Endodermal cell (in vitro differentiated cells): ENCODE measurements at regions not wholly inside any gene's neighbourhood (a gene's known extent, or its start where the extent isn't known, plus 50 kb on each side); places are given as distances from the start of the nearest gene placed in this dataset.

Source experiments
- DNase-seq: peaks from one replicate; pipeline ENCODE4 v3.0.0-alpha.2; 2017
- H3K27ac ChIP-seq: 2 replicates; pipeline ENCODE4 v1.5.1; 2013; ENCODE audit warnings: mild to moderate bottlenecking, low read depth, low read length, moderate library complexity
- H3K27me3 ChIP-seq: 2 replicates; pipeline ENCODE4 v1.6.1; 2013; ENCODE audit warnings: mild to moderate bottlenecking, low read length, moderate library complexity; ENCODE audit not compliant: insufficient read depth, control insufficient read depth, poor library complexity, severe bottlenecking
- H3K36me3 ChIP-seq: 2 replicates; pipeline ENCODE4 v1.7.0; 2013; ENCODE audit warnings: mild to moderate bottlenecking, low read length, moderate library complexity; ENCODE audit not compliant: control insufficient read depth, insufficient read depth
- H3K4me1 ChIP-seq: one replicate; pipeline ENCODE4 v1.7.0; 2013; ENCODE audit warnings: low read length; ENCODE audit not compliant: control insufficient read depth, insufficient read depth
- H3K4me3 ChIP-seq: 2 replicates; pipeline ENCODE4 v1.5.1; 2013; ENCODE audit warnings: mild to moderate bottlenecking, low read length, moderate library complexity
- H3K9ac ChIP-seq: 2 replicates; pipeline ENCODE4 v1.6.1; 2013; ENCODE audit warnings: mild to moderate bottlenecking, low read length, moderate library complexity; ENCODE audit not compliant: poor library complexity, severe bottlenecking; ENCODE audit errors: extremely low read depth
- H3K9me3 ChIP-seq: 2 replicates; pipeline ENCODE4 v1.6.1; 2013; ENCODE audit warnings: mild to moderate bottlenecking, low read length, moderate library complexity; ENCODE audit not compliant: control insufficient read depth
- H3K27ac Mint-ChIP-seq: 2 replicates; pipeline ENCODE4 v1.8.0; 2020; ENCODE audit warnings: mixed read lengths
- H3K27me3 Mint-ChIP-seq: 2 replicates; pipeline ENCODE4 v1.8.0; 2021; ENCODE audit warnings: mild to moderate bottlenecking, mixed read lengths; ENCODE audit not compliant: insufficient read depth
- H3K36me3 Mint-ChIP-seq: 2 replicates; pipeline ENCODE4 v1.8.0; 2020; ENCODE audit warnings: low read depth, mixed read lengths
- H3K4me1 Mint-ChIP-seq: 2 replicates; pipeline ENCODE4 v1.8.0; 2020; ENCODE audit warnings: mixed read lengths
- H3K4me3 Mint-ChIP-seq: 2 replicates; pipeline ENCODE4 v1.8.0; 2020; ENCODE audit warnings: mild to moderate bottlenecking, moderate library complexity, mixed read lengths
- H3K9me3 Mint-ChIP-seq: 2 replicates; pipeline ENCODE4 v1.8.0; 2020; ENCODE audit warnings: mild to moderate bottlenecking, mixed read lengths
- CTCF ChIP-seq: fragments of 200-600 bp; sonication (generic); conservative IDR thresholded peaks from 2 replicates; pipeline ENCODE4 v1.5.0; 2021; ENCODE audit warnings: antibody characterized with exemption, mild to moderate bottlenecking
- WGBS, 2 experiments: methylation state at CpG; one replicate each; pipeline versions ENCODE4 v1.1.5 to v1.1.7; 2013; ENCODE audit warnings: missing lambda C conversion rate in 2 of 2, mixed read lengths in 1 of 2; ENCODE audit not compliant: insufficient coverage in 1 of 2, insufficient read length in 1 of 2; 5-methylcytosine and 5-hydroxymethylcytosine counted together

GRCh38 chr10:44792119-44792775, 118.9 kb upstream of the TMEM72 start:
- no peaks in the 10 kb centered on the region for H3K27me3 ChIP-seq
- Mint-ChIP-seq H3K4me3 (no peak overlapping the region), H3K27ac (no peak overlapping the region), H3K27me3 (peaks cover 4% of the 10 kb centered on the region), H3K36me3 (no peaks in the 10 kb centered on the region), H3K9me3 (no peaks in the 10 kb centered on the region), H3K4me1 (no peaks in the 10 kb centered on the region)
- no peak overlapping the region for H3K9ac ChIP-seq
- no peaks in the 10 kb centered on the region for H3K4me1 ChIP-seq
- no peak for TF ChIP-seq CTCF
- no peak overlapping the region for H3K4me3 ChIP-seq
- H3K36me3 ChIP-seq: no peaks in the 10 kb centered on the region
- DNase-seq: no peak
- H3K27ac ChIP-seq: no peak overlapping the region
- WGBS, 2 experiments: 86 to 94% methylated on average over 5 of the region's 5 CpGs
- H3K9me3 ChIP-seq: no peaks in the 10 kb centered on the region

GRCh38 chr10:44799966-44800365, 111.2 kb upstream of the TMEM72 start:
- Histone ChIP-seq H3K27ac (no peak overlapping the region), H3K36me3 (no peaks in the 10 kb centered on the region), H3K9me3 (no peaks in the 10 kb centered on the region), H3K27me3 (no peaks in the 10 kb centered on the region), H3K4me1 (no peaks in the 10 kb centered on the region), H3K9ac (no peak overlapping the region), H3K4me3 (no peak overlapping the region)
- no peak for DNase-seq
- Mint-ChIP-seq H3K4me1 (peaks cover 7% of the 10 kb centered on the region), H3K9me3 (no peaks in the 10 kb centered on the region), H3K27me3 (peaks cover 7% of the 10 kb centered on the region), H3K4me3 (no peak overlapping the region), H3K27ac (no peak overlapping the region), H3K36me3 (no peaks in the 10 kb centered on the region)
- 81% methylated on average over 2 of the region's 2 CpGs; no CpG with 5 or more reads in 1 of the 2 experiments for WGBS, 2 experiments
- no peak for TF ChIP-seq CTCF

- TF ChIP-seq CTCF: no peak
- Histone ChIP-seq H3K9me3 (no peaks in the 10 kb centered on the region), H3K9ac (no peak overlapping the region), H3K27ac (no peak overlapping the region), H3K4me3 (no peak overlapping the region), H3K27me3 (no peaks in the 10 kb centered on the region), H3K36me3 (no peaks in the 10 kb centered on the region), H3K4me1 (no peaks in the 10 kb centered on the region)
- H3K9me3 Mint-ChIP-seq: no peaks in the 10 kb centered on the region
- H3K4me3 Mint-ChIP-seq: no peak overlapping the region
- no peaks in the 10 kb centered on the region for H3K36me3 Mint-ChIP-seq
- H3K27ac Mint-ChIP-seq: no peak overlapping the region
- peaks cover 4% of the 10 kb centered on the region for H3K27me3 Mint-ChIP-seq
- 90 to 95% methylated on average over 3 to 6 of the region's 6 CpGs for WGBS, 2 experiments
- H3K4me1 Mint-ChIP-seq: peaks cover 7% of the 10 kb centered on the region
- DNase-seq: no peak
Measured at GRCh38 chr10:44801383-44802327, 109.5 kb upstream of the TMEM72 start.
